ENCODE measurements at regions not wholly inside any gene's neighbourhood (a gene's known extent, or its start where the extent isn't known, plus 50 kb on each side); places are given as distances from the start of the nearest gene placed in this dataset.

GRCh38 chr5:92428415-92428814 is 1045.3 kb upstream of the ARRDC3 start:
- Histone ChIP-seq H3K9me3 (ENCODE audit: control insufficient read depth in 2 of 2, insufficient read depth in 1 of 2, low read length in 1 of 2) (peaks cover 0 to 6% of the 10 kb centered on the region in 2 donors), H3K27me3 (ENCODE audit: control insufficient read depth in 2 of 2, insufficient read depth in 1 of 2, low read length in 1 of 2) (no peaks in the 10 kb centered on the region), H3K36me3 (ENCODE audit: control insufficient read depth in 2 of 2, insufficient read depth in 2 of 2, low read length in 1 of 2) (no peaks in the 10 kb centered on the region), H3K4me1 (ENCODE audit: control insufficient read depth in 2 of 2, insufficient read depth in 2 of 2, low read length in 2 of 2) (no peaks in the 10 kb centered on the region), H3K27ac (ENCODE audit: low read depth in 1 of 2, low read length in 1 of 2) (no peak overlapping the region), H3K4me3 (ENCODE audit: low read length in 2 of 2) (no peak overlapping the region)
- DNase-seq (ENCODE audit: low read depth in 6 of 9, low spot score in 9 of 9): no peak
- WGBS: 81% methylated on average over 4 of the region's 4 CpGs

- Histone ChIP-seq H3K4me3 (ENCODE audit: low read length in 2 of 2) (no peak overlapping the region), H3K4me1 (ENCODE audit: control insufficient read depth in 2 of 2, insufficient read depth in 2 of 2, low read length in 2 of 2) (no peaks in the 10 kb centered on the region), H3K27me3 (ENCODE audit: control insufficient read depth in 2 of 2, insufficient read depth in 1 of 2, low read length in 1 of 2) (no peaks in the 10 kb centered on the region), H3K9me3 (ENCODE audit: control insufficient read depth in 2 of 2, insufficient read depth in 1 of 2, low read length in 1 of 2) (peaks cover 0 to 8% of the 10 kb centered on the region in 2 donors), H3K27ac (ENCODE audit: low read depth in 1 of 2, low read length in 1 of 2) (no peak overlapping the region), H3K36me3 (ENCODE audit: control insufficient read depth in 2 of 2, insufficient read depth in 2 of 2, low read length in 1 of 2) (no peaks in the 10 kb centered on the region)
- no peak for DNase-seq (ENCODE audit: low read depth in 6 of 9, low spot score in 9 of 9)
- 85% methylated on average over 1 of the region's 1 CpG for WGBS
These were observed 1041.8 kb upstream of the ARRDC3 start for GRCh38 chr5:92424785-92425426.

DNA sequence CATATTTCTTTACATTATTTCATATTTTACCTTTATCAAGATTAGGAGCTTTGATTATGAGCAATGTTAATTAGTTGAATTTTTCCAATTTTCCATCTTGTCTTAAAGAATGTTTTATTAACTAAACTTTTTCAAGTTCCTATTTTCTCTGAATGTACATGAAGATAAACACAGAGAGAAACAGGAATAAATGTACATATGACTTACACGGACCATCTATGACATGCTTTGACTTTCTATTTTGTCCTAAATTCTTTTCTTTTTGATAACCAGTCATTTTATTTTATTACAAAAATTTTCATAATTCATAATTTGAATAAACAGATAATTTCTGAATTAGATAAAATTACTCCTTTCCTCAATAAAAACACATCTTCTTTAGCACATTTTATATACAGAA is 1038.8 kb upstream of the ARRDC3 start:
- Histone ChIP-seq H3K4me3 (ENCODE audit: low read length in 2 of 2) (no peak overlapping the region), H3K27ac (ENCODE audit: low read depth in 1 of 2, low read length in 1 of 2) (no peak overlapping the region), H3K4me1 (ENCODE audit: control insufficient read depth in 2 of 2, insufficient read depth in 2 of 2, low read length in 2 of 2) (no peaks in the 10 kb centered on the region), H3K9me3 (ENCODE audit: control insufficient read depth in 2 of 2, insufficient read depth in 1 of 2, low read length in 1 of 2) (peaks cover 0 to 8% of the 10 kb centered on the region in 2 donors), H3K36me3 (ENCODE audit: control insufficient read depth in 2 of 2, insufficient read depth in 2 of 2, low read length in 1 of 2) (no peaks in the 10 kb centered on the region), H3K27me3 (ENCODE audit: control insufficient read depth in 2 of 2, insufficient read depth in 1 of 2, low read length in 1 of 2) (no peaks in the 10 kb centered on the region)
- 65% methylated on average over 1 of the region's 1 CpG for WGBS
- no peak for DNase-seq (ENCODE audit: low read depth in 6 of 9, low spot score in 9 of 9)

DNA sequence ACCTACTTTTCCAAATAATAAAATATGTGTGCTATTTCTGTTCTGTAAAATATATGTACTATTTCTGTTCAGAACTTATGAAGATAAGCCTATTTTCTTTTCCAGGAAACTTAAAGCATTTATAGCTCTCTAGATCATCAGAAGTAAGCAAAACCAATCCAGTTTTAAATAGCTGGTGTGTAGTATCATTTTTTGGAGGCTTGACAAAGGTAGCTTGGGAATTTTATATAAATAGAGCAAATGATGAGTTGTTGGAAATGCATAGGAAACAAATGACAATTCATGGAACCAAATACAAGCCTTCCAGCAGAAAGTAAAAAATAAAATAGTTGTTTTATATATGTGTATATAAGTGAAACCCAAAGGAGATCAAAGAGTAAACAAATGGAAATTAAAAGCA is 1038.1 kb upstream of the ARRDC3 start:
- Histone ChIP-seq H3K36me3 (ENCODE audit: control insufficient read depth in 2 of 2, insufficient read depth in 2 of 2, low read length in 1 of 2) (no peaks in the 10 kb centered on the region), H3K27me3 (ENCODE audit: control insufficient read depth in 2 of 2, insufficient read depth in 1 of 2, low read length in 1 of 2) (no peaks in the 10 kb centered on the region), H3K9me3 (ENCODE audit: control insufficient read depth in 2 of 2, insufficient read depth in 1 of 2, low read length in 1 of 2) (peaks cover 0 to 6% of the 10 kb centered on the region in 2 donors), H3K4me3 (ENCODE audit: low read length in 2 of 2) (no peak overlapping the region), H3K27ac (ENCODE audit: low read depth in 1 of 2, low read length in 1 of 2) (no peak overlapping the region), H3K4me1 (ENCODE audit: control insufficient read depth in 2 of 2, insufficient read depth in 2 of 2, low read length in 2 of 2) (no peaks in the 10 kb centered on the region)
- DNase-seq (ENCODE audit: low read depth in 6 of 9, low spot score in 9 of 9): no peak

DNA sequence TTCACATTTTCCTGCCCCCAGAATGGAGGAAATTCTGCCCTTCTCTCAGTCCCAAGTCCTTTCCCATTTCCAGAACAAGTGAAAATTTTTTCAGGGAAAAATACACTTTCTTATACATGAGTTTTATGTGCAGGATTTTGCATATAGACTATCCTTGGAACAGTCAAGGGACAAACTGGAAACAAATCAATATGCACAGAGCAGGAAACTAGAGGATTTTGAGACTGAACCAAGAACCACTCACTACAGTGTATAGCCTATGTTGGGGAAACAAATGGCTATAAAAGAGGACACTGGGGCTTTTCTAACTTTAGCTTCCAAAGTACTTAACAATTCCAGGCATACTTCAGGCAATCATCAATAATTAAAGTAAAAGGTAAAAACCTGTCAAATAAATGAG is 1036.1 kb upstream of the ARRDC3 start:
- Histone ChIP-seq H3K4me3 (ENCODE audit: low read length in 2 of 2) (no peak overlapping the region), H3K9me3 (ENCODE audit: control insufficient read depth in 2 of 2, insufficient read depth in 1 of 2, low read length in 1 of 2) (peaks cover 0 to 3% of the 10 kb centered on the region in 2 donors), H3K4me1 (ENCODE audit: control insufficient read depth in 2 of 2, insufficient read depth in 2 of 2, low read length in 2 of 2) (no peaks in the 10 kb centered on the region), H3K36me3 (ENCODE audit: control insufficient read depth in 2 of 2, insufficient read depth in 2 of 2, low read length in 1 of 2) (no peaks in the 10 kb centered on the region), H3K27ac (ENCODE audit: low read depth in 1 of 2, low read length in 1 of 2) (no peak overlapping the region), H3K27me3 (ENCODE audit: control insufficient read depth in 2 of 2, insufficient read depth in 1 of 2, low read length in 1 of 2) (no peaks in the 10 kb centered on the region)
- DNase-seq (ENCODE audit: low read depth in 6 of 9, low spot score in 9 of 9): no peak

GRCh38 chr5:92418341-92418740 is 1035.2 kb upstream of the ARRDC3 start:
- Histone ChIP-seq H3K27ac (ENCODE audit: low read depth in 1 of 2, low read length in 1 of 2) (no peak overlapping the region), H3K9me3 (ENCODE audit: control insufficient read depth in 2 of 2, insufficient read depth in 1 of 2, low read length in 1 of 2) (peaks cover 0 to 3% of the 10 kb centered on the region in 2 donors), H3K27me3 (ENCODE audit: control insufficient read depth in 2 of 2, insufficient read depth in 1 of 2, low read length in 1 of 2) (no peaks in the 10 kb centered on the region), H3K36me3 (ENCODE audit: control insufficient read depth in 2 of 2, insufficient read depth in 2 of 2, low read length in 1 of 2) (no peaks in the 10 kb centered on the region), H3K4me3 (ENCODE audit: low read length in 2 of 2) (no peak overlapping the region), H3K4me1 (ENCODE audit: control insufficient read depth in 2 of 2, insufficient read depth in 2 of 2, low read length in 2 of 2) (no peaks in the 10 kb centered on the region)
- 91% methylated on average over 3 of the region's 3 CpGs for WGBS
- DNase-seq (ENCODE audit: low read depth in 6 of 9, low spot score in 9 of 9): no peak

- no peaks in the 10 kb centered on the region for H3K27me3 ChIP-seq (ENCODE audit: control insufficient read depth in 2 of 2, insufficient read depth in 1 of 2, low read length in 1 of 2)
- no peak overlapping the region for H3K27ac ChIP-seq (ENCODE audit: low read depth in 1 of 2, low read length in 1 of 2)
- no peaks in the 10 kb centered on the region for H3K36me3 ChIP-seq (ENCODE audit: control insufficient read depth in 2 of 2, insufficient read depth in 2 of 2, low read length in 1 of 2)
- H3K4me1 ChIP-seq (ENCODE audit: control insufficient read depth in 2 of 2, insufficient read depth in 2 of 2, low read length in 2 of 2): no peaks in the 10 kb centered on the region
- no peaks in the 10 kb centered on the region for H3K9me3 ChIP-seq (ENCODE audit: control insufficient read depth in 2 of 2, insufficient read depth in 1 of 2, low read length in 1 of 2)
- no peak for DNase-seq (ENCODE audit: low read depth in 6 of 9, low spot score in 9 of 9)
- WGBS: 81% methylated on average over 2 of the region's 2 CpGs
- no peak overlapping the region for H3K4me3 ChIP-seq (ENCODE audit: low read length in 2 of 2)
These were observed 1026.0 kb upstream of the ARRDC3 start for GRCh38 chr5:92409134-92409533.

DNA sequence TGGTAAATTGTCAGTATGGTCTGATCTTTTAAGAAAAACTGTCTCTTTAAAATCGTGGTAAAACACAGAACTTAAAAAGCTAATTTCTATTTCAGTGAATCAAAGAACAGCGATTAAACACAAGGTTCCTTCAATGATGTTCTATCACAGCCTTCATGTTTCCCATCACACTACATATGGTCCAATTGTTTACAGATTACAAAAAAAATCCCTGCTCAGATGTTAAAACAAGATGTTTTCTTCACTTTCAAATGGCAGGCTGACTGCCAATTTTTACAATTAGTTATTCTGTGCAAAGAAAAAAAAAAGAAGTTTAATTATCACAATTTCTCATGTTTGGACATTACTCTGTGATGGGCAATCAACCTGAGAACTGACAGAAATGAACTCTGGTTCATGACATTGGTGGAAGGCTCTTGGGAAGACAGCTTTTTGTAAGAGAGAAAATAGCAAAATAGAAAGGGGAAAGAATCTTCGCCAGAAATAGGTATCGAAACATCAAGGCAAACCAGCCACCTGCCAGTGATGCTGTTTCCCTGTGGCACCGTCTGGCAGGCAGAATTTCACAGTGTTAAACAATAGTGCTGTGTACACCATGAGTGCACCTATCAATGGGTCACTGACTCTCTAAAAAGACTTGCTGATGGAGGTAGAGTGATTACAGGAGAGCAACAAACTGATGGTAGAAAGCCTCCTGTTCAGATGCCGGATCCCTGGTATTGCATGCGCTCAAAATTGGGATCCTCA is 1020.0 kb upstream of the ARRDC3 start:
- no peak for DNase-seq (ENCODE audit: low read depth in 6 of 9, low spot score in 9 of 9)
- no peak overlapping the region for H3K27ac ChIP-seq (ENCODE audit: low read depth in 1 of 2, low read length in 1 of 2)
- H3K4me1 ChIP-seq (ENCODE audit: control insufficient read depth in 2 of 2, insufficient read depth in 2 of 2, low read length in 2 of 2): no peaks in the 10 kb centered on the region
- H3K36me3 ChIP-seq (ENCODE audit: control insufficient read depth in 2 of 2, insufficient read depth in 2 of 2, low read length in 1 of 2): no peaks in the 10 kb centered on the region
- no peak overlapping the region for H3K4me3 ChIP-seq (ENCODE audit: low read length in 2 of 2)
- H3K9me3 ChIP-seq (ENCODE audit: control insufficient read depth in 2 of 2, insufficient read depth in 1 of 2, low read length in 1 of 2): no peaks in the 10 kb centered on the region
- 94% methylated on average over 7 of the region's 7 CpGs for WGBS
- H3K27me3 ChIP-seq (ENCODE audit: control insufficient read depth in 2 of 2, insufficient read depth in 1 of 2, low read length in 1 of 2): no peaks in the 10 kb centered on the region

- H3K4me3 ChIP-seq (ENCODE audit: low read length in 2 of 2): no peak overlapping the region
- no peak for DNase-seq (ENCODE audit: low read depth in 6 of 9, low spot score in 9 of 9)
- no peaks in the 10 kb centered on the region for H3K9me3 ChIP-seq (ENCODE audit: control insufficient read depth in 2 of 2, insufficient read depth in 1 of 2, low read length in 1 of 2)
- no peaks in the 10 kb centered on the region for H3K27me3 ChIP-seq (ENCODE audit: control insufficient read depth in 2 of 2, insufficient read depth in 1 of 2, low read length in 1 of 2)
- no peaks in the 10 kb centered on the region for H3K4me1 ChIP-seq (ENCODE audit: control insufficient read depth in 2 of 2, insufficient read depth in 2 of 2, low read length in 2 of 2)
- no peaks in the 10 kb centered on the region for H3K36me3 ChIP-seq (ENCODE audit: control insufficient read depth in 2 of 2, insufficient read depth in 2 of 2, low read length in 1 of 2)
- H3K27ac ChIP-seq (ENCODE audit: low read depth in 1 of 2, low read length in 1 of 2): no peak overlapping the region
- 82% methylated on average over 2 of the region's 2 CpGs for WGBS
These were observed 1018.9 kb upstream of the ARRDC3 start for GRCh38 chr5:92402045-92402444.
